Adrenal gland (tissue), 5 donors: ENCODE measurements at regions not wholly inside any gene's neighbourhood (a gene's known extent, or its start where the extent isn't known, plus 50 kb on each side); places are given as distances from the start of the nearest gene placed in this dataset.

Experiments
- CTCF ChIP-seq, 6 experiments: fragments of 450-650 bp in 4 of 6; fragments of 200-600 bp in 2 of 6; sonication (generic) in 1 of 6; IDR thresholded peaks; 1 replicate in 5 of 6; 2 replicates in 1 of 6; pipeline versions ENCODE4 v1.5.1 to v1.8.0; 2016 to 2021; ENCODE audit warnings: antibody characterized with exemption in 6 of 6, mild to moderate bottlenecking in 2 of 6, moderate library complexity in 1 of 6
- POLR2A ChIP-seq, 2 donors: fragments of 450-650 bp; IDR thresholded peaks; one replicate each; pipeline ENCODE4 v1.6.1; 2017; ENCODE audit warnings: antibody characterized with exemption in 2 of 2, mild to moderate bottlenecking in 2 of 2, moderate library complexity in 1 of 2
- donor health status: DM: no; HTN: no; CAD: no.

- no peak for TF ChIP-seq POLR2A (IDR thresholded peaks at IDR 0.05)
- no peak for TF ChIP-seq CTCF (IDR thresholded peaks at IDR 0.05)
Observed at GRCh38 chr9:6144947-6145346, 70.7 kb upstream of the IL33 start.
